NCI-H82 treated with DMSO at 0.1 percent for 48 hours (cell line): ENCODE measurements at regions not wholly inside any gene's neighbourhood (a gene's known extent, or its start where the extent isn't known, plus 50 kb on each side); places are given as distances from the start of the nearest gene placed in this dataset.
"Not testable (repeated sequence)": the region's sequence is repeated elsewhere in the genome, so short reads cannot be mapped to it uniquely, and the experiment has no call there.

Experiments used
- DNase-seq: peaks from one replicate; lab custom pipeline; 2025; ENCODE audit not compliant: unreplicated experiment; lab: John Stamatoyannopoulos, UW

DNA sequence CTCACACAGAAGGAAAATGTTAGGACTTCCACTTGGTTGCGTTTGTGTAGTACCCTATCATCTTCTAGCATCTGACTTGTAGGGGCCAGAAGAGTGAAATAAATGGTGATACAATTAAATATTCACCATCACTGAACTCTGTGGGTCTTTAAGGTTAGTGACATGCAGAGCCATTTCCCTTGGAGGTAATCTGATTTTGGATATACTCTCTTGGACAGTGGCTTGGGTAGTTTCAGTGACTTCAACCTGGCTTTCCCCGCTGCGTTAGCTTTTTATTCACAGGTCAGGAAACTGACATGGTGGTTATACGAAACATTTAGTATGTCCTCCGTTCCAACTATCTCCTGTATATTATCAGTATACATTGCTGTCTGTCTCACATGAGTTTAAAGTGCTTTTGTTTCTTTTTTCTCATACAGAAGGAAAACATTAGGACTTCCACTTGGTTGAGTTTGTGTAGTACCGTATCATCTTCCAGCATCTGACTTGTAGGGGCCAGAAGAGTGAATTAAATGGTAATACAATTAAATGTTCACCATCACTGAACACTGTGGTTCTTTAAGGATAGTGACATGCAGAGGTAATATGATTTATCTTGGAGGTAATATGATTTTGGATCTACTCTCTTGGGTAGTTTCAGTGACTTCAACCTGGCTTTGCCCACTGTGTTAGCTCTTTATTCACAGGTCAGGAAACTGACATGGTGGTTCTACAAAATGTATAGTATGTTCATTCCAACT lies 883.6 kb downstream of the TAF11L14 start:
- DNase-seq: no peak

DNA sequence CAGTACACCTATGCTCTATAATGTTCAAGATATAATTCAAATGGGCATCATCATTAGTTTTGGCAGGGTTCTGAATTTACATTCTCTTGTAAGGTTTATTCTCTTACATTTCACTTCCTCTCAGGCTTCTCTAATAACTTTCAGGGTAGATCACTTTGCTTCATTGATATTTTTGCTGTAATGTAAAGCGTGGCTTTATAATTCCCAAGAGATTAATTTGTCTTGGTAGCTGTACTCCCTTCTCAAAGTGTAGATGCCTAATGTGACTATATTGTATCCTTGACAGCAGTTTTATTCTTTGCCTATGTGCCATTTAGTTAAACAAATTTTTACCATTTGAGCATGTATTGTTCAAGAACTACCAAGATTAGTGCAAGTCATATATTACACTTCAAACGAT lies 889.1 kb downstream of the TAF11L14 start:
- DNase-seq: no peak

DNA sequence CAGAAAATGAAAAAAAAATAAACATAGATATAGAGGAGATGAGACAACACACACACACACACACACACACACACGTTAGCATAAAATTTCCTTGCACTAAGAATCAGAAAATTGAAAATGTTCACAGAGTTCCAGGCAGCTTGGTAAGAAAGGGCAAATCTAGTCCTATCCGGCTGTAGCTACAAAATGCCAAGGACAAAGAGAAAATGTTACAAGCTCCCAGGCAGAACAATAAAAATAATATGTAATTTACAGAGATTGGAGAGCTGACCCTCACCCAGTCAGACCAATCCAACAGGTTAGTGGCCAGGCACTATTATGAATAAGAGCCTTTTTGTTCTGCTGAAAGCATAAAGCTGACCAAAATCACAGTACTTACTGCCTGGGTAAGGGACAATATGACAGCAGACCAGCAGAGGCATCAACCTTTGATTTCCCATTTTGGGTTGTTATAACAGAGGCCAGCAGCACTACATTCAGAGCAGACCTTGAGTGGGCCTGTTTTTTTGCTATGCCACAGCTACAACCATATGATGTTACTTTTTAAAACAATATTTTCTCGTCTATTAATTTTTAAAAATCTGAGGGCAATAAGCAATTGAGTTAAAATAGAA lies 892.6 kb downstream of the TAF11L14 start:
- DNase-seq: no peak

DNA sequence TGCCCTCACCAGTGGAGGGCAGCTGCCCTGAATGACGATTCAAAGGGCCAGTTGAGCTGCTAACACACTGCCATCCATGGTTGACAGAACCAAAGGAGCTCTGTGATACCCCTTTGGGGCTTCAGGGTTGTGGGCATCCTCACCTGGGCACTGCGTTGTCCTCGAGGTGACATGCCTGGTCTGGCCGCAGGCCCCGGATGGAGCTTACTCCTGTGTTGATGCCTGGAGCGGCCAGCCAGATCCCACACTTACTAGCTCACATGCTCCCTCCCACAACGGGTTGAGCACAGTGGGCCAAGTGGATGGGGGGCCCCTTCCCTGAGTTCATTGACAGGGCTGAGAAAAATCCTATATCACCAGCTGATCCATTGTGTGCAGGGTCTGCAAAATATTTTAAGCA lies 898.9 kb downstream of the TAF11L14 start:
- DNase-seq: no peak

- no peak for DNase-seq
Observed at GRCh38 chr5:18534119-18534518, 899.9 kb downstream of the TAF11L14 start.

DNA sequence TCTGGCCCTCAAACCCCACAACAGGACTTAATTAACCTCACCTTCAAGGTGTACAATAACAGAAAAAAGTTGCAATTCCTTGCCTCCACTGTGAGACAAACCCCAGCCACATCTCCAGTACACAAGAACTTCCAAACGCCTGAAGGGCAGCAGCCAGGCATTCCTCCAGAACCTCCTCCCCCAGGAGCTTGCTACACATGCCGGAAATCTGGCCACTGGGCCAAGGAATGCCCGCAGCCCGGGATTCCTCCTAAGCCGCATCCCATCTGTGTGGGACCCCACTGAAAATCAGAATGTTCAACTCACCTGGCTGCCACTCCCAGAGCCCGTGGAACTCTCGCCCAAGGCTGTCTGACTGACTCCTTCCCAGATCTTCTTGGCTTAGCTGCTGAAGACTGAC lies 901.5 kb downstream of the TAF11L14 start:
- not testable (repeated sequence) for DNase-seq

DNA sequence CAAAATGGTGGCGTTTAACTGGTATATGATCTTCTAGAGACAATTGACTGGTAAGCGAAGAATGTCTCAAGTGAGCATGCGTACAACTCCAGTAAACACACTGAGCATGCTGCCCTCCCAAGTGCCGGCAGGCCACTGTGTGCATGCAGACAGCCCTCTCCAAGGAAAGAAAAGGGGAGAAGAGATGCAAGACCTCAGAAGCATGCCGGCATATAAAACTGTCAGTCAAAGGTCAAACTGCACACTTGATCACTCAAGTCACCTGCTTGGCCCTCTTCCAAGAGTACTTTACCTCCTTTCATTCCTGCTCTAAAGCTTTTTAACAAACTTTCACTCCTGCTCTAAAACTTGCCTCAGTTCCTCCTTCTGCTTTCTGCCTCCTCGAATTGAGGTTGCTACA lies 910.2 kb downstream of the TAF11L14 start:
- DNase-seq: no peak

GRCh38 chr5:18546591-18546990 lies 912.3 kb downstream of the TAF11L14 start:
- no peak for DNase-seq

- DNase-seq: no peak
Observed at GRCh38 chr5:18551716-18552115, 917.5 kb downstream of the TAF11L14 start.

GRCh38 chr5:18553269-18553668 lies 919.0 kb downstream of the TAF11L14 start:
- DNase-seq: no peak

DNA sequence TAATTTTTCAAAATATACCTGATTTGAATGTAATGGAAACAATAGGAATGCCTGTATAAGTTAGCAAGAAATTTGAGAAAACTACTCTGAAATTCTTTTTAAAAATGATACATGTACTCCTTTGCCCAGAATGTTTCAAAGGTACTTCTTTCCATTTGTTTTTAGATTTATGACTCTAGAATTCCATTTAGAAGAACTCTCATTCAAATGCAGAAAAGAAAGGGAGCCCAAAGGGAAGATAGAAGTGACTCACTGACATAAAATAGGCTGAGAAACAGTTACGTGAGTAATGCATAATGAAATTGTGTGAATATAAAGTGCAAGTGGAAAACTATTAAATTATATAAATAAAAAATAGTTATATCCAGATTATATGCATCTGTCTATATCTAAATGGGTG lies 926.3 kb downstream of the TAF11L14 start:
- no peak for DNase-seq

GRCh38 chr5:18563853-18564252 lies 929.6 kb downstream of the TAF11L14 start:
- no peak for DNase-seq

- DNase-seq: no peak
Observed at GRCh38 chr5:18566671-18567070, 932.4 kb downstream of the TAF11L14 start.

GRCh38 chr5:18576586-18576985 lies 942.3 kb downstream of the TAF11L14 start:
- no peak for DNase-seq

DNA sequence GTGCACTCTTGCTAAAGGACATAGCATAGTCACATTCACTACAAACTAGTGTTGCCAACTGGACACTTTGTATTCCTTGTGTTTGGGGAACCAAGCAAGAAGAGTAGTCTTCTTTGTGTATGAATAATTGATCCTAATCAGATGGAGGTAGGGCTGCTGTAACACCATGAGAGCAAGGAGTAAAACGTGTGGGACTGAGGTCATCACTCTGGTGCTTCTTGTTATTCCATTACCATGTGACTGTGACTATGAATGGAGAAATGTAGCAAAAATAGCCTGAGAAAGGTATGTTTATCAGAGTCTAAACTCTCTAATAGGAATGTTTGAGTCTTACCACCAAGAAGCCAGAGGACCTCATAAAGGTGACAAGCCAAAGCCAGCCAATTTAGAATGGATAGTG lies 966.9 kb downstream of the TAF11L14 start:
- DNase-seq: no peak

DNA sequence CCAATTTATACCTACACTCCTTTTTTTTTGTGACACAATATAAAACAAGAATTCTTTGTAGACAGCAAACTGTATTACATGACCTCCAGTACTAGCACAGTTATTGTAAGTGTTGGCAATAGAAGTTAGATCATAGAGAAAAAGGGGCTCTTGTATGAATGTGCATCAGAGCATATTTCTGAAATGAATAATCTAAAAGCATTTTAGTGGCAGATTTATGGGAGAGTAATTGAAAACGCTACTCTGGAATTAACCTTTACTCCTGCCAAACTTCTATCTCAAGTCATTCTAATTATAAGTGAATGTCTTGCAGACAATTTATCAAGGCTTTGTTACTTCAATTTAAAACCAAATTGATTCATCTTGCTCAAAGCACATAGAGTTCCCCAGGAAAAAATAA lies 968.1 kb downstream of the TAF11L14 start:
- no peak for DNase-seq

DNA sequence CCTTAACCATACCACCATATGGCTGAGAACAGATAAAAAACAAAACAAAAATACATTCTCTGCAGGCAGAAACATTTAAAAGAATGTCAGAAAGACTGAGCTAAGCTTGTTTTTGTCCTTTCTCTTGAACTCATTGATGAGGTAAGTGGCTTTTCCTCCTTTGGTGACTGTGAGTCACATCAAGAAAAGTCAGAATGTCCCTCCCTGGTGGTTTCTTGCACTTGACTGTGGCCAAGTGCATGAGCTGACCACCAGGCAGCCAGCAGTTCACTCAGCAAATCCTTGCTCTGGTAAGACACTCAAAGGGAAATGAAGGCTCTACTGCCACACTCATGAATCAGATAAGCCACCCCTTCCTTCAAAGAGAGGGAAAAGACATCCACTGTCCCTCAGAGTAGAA lies 970.9 kb downstream of the TAF11L14 start:
- DNase-seq: no peak

DNA sequence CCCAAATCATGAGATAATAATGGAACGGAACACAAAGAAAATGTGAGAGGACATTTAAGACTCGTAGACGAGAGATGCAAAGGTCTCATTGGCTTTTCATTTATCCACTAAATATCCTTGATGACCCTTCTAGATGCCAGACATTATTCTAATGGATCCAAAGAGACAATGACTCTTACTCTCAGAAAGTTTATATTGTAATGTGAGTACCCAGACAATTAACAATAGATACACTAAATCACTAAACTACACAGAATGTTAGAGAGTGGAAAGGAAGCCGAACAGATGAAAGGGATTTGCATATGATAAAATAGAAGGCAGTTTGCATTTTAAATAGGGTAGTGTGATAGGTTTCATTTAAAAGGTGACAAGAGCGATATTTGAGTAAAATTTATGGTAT lies 973.3 kb downstream of the TAF11L14 start:
- DNase-seq: no peak

- DNase-seq: not testable (repeated sequence)
Observed at GRCh38 chr5:18617191-18617590, 982.9 kb downstream of the TAF11L14 start.

- DNase-seq: no peak
Observed at GRCh38 chr5:18630458-18631045, 996.3 kb downstream of the TAF11L14 start.

DNA sequence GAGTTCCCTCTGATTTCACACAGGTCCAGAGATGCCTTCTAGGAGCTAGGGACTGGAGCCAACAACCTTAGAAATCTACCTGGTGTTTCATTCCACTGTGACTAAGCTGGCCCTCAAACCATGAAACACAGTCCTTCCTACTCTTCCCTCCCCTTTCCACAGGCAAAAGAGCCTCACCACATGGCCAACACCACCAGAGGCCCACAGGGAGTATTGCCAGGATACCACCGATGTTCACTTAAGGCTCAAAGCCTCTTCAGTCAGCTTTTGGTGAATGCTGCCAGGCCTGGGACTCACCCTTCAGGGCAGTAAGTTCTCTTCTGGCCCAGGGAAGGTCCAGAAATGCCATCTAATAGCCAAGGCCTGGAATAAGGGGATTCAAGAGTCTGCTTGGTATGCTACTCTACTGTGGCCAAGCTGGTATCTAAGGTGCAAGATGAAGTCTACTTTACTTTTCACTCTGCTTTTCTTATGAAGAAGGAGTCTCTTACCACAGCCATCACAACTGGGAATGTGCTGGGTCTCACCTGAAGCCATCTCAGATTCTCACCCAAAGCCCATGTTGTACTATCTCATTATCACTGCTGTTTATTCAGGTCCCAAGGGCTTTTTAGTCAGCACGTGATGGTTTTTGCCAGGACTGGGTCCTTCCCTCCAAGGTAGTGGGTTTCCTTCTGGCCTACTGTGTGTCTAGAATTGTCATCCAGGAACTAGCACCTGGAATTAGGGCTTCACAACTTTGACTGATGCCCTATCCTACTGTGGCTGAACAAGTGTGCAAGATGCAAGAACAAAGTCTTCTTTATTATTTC lies 1018.4 kb downstream of the TAF11L14 start:
- DNase-seq: no peak
